Sigmoid colon (tissue), 3 donors: ENCODE measurements at regions not wholly inside any gene's neighbourhood (a gene's known extent, or its start where the extent isn't known, plus 50 kb on each side); places are given as distances from the start of the nearest gene placed in this dataset.

Experiments used
- CTCF ChIP-seq, 4 experiments: fragments of 450-650 bp in 3 of 4; fragments of 200-600 bp in 1 of 4; IDR thresholded peaks; one replicate each; pipeline ENCODE4 v1.5.1; 2016 to 2019; ENCODE audit warnings: antibody characterized with exemption in 4 of 4, mild to moderate bottlenecking in 3 of 4, moderate library complexity in 2 of 4
- POLR2A ChIP-seq, 2 donors: fragments of 450-650 bp; IDR thresholded peaks; one replicate each; pipeline ENCODE4 v1.6.1; 2016; ENCODE audit warnings: antibody characterized with exemption in 2 of 2, mild to moderate bottlenecking in 2 of 2, moderate library complexity in 2 of 2

DNA sequence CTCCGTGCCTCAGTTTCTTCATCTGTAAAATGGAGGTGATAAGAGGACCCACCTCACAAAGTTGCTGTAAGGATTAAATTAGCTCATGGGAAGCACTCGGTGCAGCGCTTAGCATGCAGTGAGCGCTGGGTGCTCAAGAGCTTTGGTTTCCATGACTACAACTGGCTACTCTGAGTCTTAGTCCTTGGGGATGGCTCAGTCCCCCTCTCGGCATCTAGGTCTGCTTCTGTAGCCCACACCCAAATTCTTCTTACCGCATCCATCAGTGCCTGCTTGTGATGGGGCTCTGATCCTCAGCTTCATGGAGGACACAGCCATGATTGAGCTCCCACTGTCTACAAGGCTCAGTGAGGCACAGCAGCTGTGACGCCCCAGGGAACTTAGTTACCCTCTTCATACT, 159.0 kb downstream of the ACTL8 start:
- TF ChIP-seq POLR2A (IDR thresholded peaks at IDR 0.05): no peak
- no peak for TF ChIP-seq CTCF (IDR thresholded peaks at IDR 0.05)
